SK-N-SH treated with all-trans-retinoic acid at 6 μM for 48 hours (cell line): ENCODE measurements at regions not wholly inside any gene's neighbourhood (a gene's known extent, or its start where the extent isn't known, plus 50 kb on each side); places are given as distances from the start of the nearest gene placed in this dataset.

ENCODE experiments used
- ATAC-seq: fragments of 200-7000 bp; cut with Tn5 transposase; 3 replicates; pipeline ENCODE4 v1.9.1; 2020; ENCODE audit warnings: mild to moderate bottlenecking, moderate library complexity
- BACH2 ChIP-seq: fragments of 250-450 bp; sonication (Bioruptor Pico); IDR thresholded peaks from 2 replicates; pipeline ENCODE4 v1.9.0; 2021; ENCODE audit warnings: mild to moderate bottlenecking, borderline replicate concordance
- CSDC2 ChIP-seq: fragments of 250-450 bp; sonication (Bioruptor Pico); IDR thresholded peaks from 2 replicates; pipeline ENCODE4 v1.5.0; 2020; ENCODE audit warnings: mild to moderate bottlenecking, moderate library complexity
- ESRRG ChIP-seq: fragments of 250-450 bp; sonication (Bioruptor Pico); IDR thresholded peaks from 2 replicates; pipeline ENCODE4 v1.6.1; 2021; ENCODE audit warnings: mild to moderate bottlenecking
- ISL1 ChIP-seq: fragments of 250-450 bp; sonication (Bioruptor Pico); IDR thresholded peaks from 2 replicates; pipeline ENCODE4 v2.1.2; 2022; ENCODE audit warnings: mild to moderate bottlenecking, moderate library complexity
- OSR1 ChIP-seq: fragments of 250-450 bp; sonication (Bioruptor Pico); IDR thresholded peaks from 2 replicates; pipeline ENCODE4 v1.8.0; 2022; ENCODE audit warnings: moderate library complexity, mild to moderate bottlenecking, inconsistent platforms
- PATZ1 ChIP-seq: fragments of 250-450 bp; sonication (Bioruptor Pico); IDR thresholded peaks from 2 replicates; pipeline ENCODE4 v1.8.0; 2020; ENCODE audit warnings: mild to moderate bottlenecking, moderate library complexity, borderline replicate concordance
- PPARA ChIP-seq: fragments of 250-450 bp; sonication (Bioruptor Pico); IDR thresholded peaks from 2 replicates; pipeline ENCODE4 v1.5.0; 2020; ENCODE audit warnings: mild to moderate bottlenecking, borderline replicate concordance
- RARB ChIP-seq: fragments of 250-450 bp; sonication (Bioruptor Pico); IDR thresholded peaks from 2 replicates; pipeline ENCODE4 v1.8.0; 2021; ENCODE audit warnings: mild to moderate bottlenecking, moderate library complexity
- SNAI2 ChIP-seq: fragments of 250-450 bp; sonication (Bioruptor Pico); IDR thresholded peaks from 2 replicates; pipeline ENCODE4 v1.5.0; 2020; ENCODE audit warnings: mild to moderate bottlenecking, moderate library complexity
- TOX ChIP-seq: fragments of 250-450 bp; sonication (Bioruptor Pico); IDR thresholded peaks from 2 replicates; pipeline ENCODE4 v1.8.0; 2021; ENCODE audit warnings: mild to moderate bottlenecking, moderate library complexity, borderline replicate concordance
- ZC3H10 ChIP-seq: fragments of 250-450 bp; sonication (Bioruptor Pico); IDR thresholded peaks from 2 replicates; pipeline ENCODE4 v1.5.1; 2021; ENCODE audit warnings: mild to moderate bottlenecking, moderate library complexity
- ZFP3 ChIP-seq: fragments of 250-450 bp; sonication (Bioruptor Pico); IDR thresholded peaks from 2 replicates; pipeline ENCODE4 v1.5.0; 2020; ENCODE audit warnings: mild to moderate bottlenecking, moderate library complexity
- ZFP30 ChIP-seq: fragments of 450-650 bp; formaldehyde crosslinking; IDR thresholded peaks from 2 replicates; pipeline ENCODE4 v1.5.0; 2022; ENCODE audit warnings: mild to moderate bottlenecking, moderate library complexity
- ZNF565 ChIP-seq: fragments of 450-650 bp; formaldehyde crosslinking; conservative IDR thresholded peaks from 2 replicates; pipeline ENCODE4 v1.5.0; 2020; ENCODE audit warnings: low read depth, mild to moderate bottlenecking, moderate library complexity
- ZNF70 ChIP-seq: fragments of 450-650 bp; formaldehyde crosslinking; IDR thresholded peaks from 2 replicates; pipeline ENCODE4 v1.5.0; 2020; ENCODE audit warnings: mild to moderate bottlenecking, moderate library complexity
- ZNF8 ChIP-seq: fragments of 450-650 bp; formaldehyde crosslinking; IDR thresholded peaks from 2 replicates; pipeline ENCODE4 v1.5.0; 2020; ENCODE audit warnings: mild to moderate bottlenecking, moderate library complexity
- TF ChIP-seq, protein P1 (sequence below): fragments of 250-450 bp; sonication (Bioruptor Pico); IDR thresholded peaks from 2 replicates; pipeline ENCODE4 v1.5.1; 2020; ENCODE audit warnings: low read depth, mild to moderate bottlenecking, moderate library complexity
- TF ChIP-seq, protein P2 (sequence below): fragments of 250-450 bp; sonication (Bioruptor Pico); IDR thresholded peaks from 2 replicates; pipeline ENCODE4 v1.5.1; 2021; ENCODE audit warnings: mild to moderate bottlenecking, moderate library complexity
- TF ChIP-seq, protein P3 (sequence below): fragments of 250-450 bp; sonication (Bioruptor Pico); IDR thresholded peaks from 2 replicates; pipeline ENCODE4 v1.5.0; 2020; ENCODE audit warnings: mild to moderate bottlenecking, moderate library complexity
- TF ChIP-seq, protein P4 (sequence below): fragments of 250-450 bp; sonication (Bioruptor Pico); IDR thresholded peaks from 2 replicates; pipeline ENCODE4 v1.8.0; 2021; ENCODE audit warnings: low read depth, mild to moderate bottlenecking, moderate library complexity, borderline replicate concordance

GRCh38 chr12:74440469-74440868 lies 97.2 kb upstream of the ATXN7L3B start:
- TF ChIP-seq ZFP30 (CRISPR knock-in tag) = no peak
- no peak for TF ChIP-seq BACH2 (CRISPR knock-in tag)
- no peak for TF ChIP-seq RARB (CRISPR knock-in tag)
- no peak for TF ChIP-seq PPARA (CRISPR knock-in tag)
- no peak for ATAC-seq

- no peak for ATAC-seq
- TF ChIP-seq, protein P1, sequence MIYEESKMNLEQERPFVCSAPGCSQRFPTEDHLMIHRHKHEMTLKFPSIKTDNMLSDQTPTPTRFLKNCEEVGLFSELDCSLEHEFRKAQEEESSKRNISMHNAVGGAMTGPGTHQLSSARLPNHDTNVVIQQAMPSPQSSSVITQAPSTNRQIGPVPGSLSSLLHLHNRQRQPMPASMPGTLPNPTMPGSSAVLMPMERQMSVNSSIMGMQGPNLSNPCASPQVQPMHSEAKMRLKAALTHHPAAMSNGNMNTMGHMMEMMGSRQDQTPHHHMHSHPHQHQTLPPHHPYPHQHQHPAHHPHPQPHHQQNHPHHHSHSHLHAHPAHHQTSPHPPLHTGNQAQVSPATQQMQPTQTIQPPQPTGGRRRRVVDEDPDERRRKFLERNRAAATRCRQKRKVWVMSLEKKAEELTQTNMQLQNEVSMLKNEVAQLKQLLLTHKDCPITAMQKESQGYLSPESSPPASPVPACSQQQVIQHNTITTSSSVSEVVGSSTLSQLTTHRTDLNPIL (CRISPR knock-in tag) = no peak
- TF ChIP-seq ZNF8 (CRISPR knock-in tag) = no peak
- TF ChIP-seq OSR1 (CRISPR knock-in tag) = no peak
- TF ChIP-seq PPARA (CRISPR knock-in tag) = no peak
- no peak for TF ChIP-seq RARB (CRISPR knock-in tag)
- no peak for TF ChIP-seq TOX (CRISPR knock-in tag)
- TF ChIP-seq, protein P2, sequence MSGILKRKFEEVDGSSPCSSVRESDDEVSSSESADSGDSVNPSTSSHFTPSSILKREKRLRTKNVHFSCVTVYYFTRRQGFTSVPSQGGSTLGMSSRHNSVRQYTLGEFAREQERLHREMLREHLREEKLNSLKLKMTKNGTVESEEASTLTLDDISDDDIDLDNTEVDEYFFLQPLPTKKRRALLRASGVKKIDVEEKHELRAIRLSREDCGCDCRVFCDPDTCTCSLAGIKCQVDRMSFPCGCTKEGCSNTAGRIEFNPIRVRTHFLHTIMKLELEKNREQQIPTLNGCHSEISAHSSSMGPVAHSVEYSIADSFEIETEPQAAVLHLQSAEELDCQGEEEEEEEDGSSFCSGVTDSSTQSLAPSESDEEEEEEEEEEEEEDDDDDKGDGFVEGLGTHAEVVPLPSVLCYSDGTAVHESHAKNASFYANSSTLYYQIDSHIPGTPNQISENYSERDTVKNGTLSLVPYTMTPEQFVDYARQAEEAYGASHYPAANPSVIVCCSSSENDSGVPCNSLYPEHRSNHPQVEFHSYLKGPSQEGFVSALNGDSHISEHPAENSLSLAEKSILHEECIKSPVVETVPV (CRISPR knock-in tag) = no peak
- TF ChIP-seq CSDC2 (CRISPR knock-in tag) = no peak
These were observed 95.8 kb upstream of the ATXN7L3B start for GRCh38 chr12:74441872-74442271.

DNA sequence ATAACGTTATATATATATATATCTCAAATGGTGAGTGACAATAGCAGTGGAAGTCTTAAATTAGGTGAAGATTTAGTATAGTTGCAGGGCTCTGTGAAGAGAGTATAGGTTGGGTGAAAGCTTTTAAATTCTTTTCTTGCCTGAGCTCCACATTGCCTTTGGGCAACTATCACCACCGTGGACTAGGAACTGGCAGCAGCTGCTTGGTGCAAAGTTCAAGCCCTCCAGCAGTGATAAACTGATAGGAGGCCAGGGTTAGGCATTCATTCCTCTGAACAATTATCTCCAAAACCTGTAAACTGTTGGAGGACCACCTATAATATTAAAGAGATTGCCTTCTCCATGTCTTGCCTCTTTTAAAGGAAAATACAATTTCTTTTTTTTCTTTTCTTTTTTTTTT lies 91.2 kb upstream of the ATXN7L3B start:
- no peak for TF ChIP-seq ESRRG (CRISPR knock-in tag)
- no peak for TF ChIP-seq ZNF70 (CRISPR knock-in tag)
- TF ChIP-seq CSDC2 (CRISPR knock-in tag) = no peak
- no peak for TF ChIP-seq SNAI2
- TF ChIP-seq ZNF565 (CRISPR knock-in tag) = no peak
- TF ChIP-seq OSR1 (CRISPR knock-in tag) = no peak
- no peak for TF ChIP-seq ISL1
- TF ChIP-seq, protein P1 (CRISPR knock-in tag) = no peak
- no peak for TF ChIP-seq ZC3H10 (CRISPR knock-in tag)
- no peak for TF ChIP-seq ZNF8 (CRISPR knock-in tag)
- no peak for TF ChIP-seq PPARA (CRISPR knock-in tag)
- TF ChIP-seq, protein P3, sequence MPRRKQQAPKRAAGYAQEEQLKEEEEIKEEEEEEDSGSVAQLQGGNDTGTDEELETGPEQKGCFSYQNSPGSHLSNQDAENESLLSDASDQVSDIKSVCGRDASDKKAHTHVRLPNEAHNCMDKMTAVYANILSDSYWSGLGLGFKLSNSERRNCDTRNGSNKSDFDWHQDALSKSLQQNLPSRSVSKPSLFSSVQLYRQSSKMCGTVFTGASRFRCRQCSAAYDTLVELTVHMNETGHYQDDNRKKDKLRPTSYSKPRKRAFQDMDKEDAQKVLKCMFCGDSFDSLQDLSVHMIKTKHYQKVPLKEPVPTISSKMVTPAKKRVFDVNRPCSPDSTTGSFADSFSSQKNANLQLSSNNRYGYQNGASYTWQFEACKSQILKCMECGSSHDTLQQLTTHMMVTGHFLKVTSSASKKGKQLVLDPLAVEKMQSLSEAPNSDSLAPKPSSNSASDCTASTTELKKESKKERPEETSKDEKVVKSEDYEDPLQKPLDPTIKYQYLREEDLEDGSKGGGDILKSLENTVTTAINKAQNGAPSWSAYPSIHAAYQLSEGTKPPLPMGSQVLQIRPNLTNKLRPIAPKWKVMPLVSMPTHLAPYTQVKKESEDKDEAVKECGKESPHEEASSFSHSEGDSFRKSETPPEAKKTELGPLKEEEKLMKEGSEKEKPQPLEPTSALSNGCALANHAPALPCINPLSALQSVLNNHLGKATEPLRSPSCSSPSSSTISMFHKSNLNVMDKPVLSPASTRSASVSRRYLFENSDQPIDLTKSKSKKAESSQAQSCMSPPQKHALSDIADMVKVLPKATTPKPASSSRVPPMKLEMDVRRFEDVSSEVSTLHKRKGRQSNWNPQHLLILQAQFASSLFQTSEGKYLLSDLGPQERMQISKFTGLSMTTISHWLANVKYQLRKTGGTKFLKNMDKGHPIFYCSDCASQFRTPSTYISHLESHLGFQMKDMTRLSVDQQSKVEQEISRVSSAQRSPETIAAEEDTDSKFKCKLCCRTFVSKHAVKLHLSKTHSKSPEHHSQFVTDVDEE (CRISPR knock-in tag) = no peak
- TF ChIP-seq PATZ1 (CRISPR knock-in tag) = no peak
- TF ChIP-seq, protein P4, sequence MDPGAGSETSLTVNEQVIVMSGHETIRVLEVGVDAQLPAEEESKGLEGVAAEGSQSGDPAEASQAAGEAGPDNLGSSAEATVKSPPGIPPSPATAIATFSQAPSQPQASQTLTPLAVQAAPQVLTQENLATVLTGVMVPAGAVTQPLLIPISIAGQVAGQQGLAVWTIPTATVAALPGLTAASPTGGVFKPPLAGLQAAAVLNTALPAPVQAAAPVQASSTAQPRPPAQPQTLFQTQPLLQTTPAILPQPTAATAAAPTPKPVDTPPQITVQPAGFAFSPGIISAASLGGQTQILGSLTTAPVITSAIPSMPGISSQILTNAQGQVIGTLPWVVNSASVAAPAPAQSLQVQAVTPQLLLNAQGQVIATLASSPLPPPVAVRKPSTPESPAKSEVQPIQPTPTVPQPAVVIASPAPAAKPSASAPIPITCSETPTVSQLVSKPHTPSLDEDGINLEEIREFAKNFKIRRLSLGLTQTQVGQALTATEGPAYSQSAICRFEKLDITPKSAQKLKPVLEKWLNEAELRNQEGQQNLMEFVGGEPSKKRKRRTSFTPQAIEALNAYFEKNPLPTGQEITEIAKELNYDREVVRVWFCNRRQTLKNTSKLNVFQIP (CRISPR knock-in tag) = no peak
- TF ChIP-seq TOX (CRISPR knock-in tag) = no peak
- TF ChIP-seq ZFP3 = no peak
- ATAC-seq = no peak
